NCI-H69 (cell line): ENCODE measurements at regions not wholly inside any gene's neighbourhood (a gene's known extent, or its start where the extent isn't known, plus 50 kb on each side); places are given as distances from the start of the nearest gene placed in this dataset.
A peak's percentile ranks its signal among the peaks of the same experiment; 100 is the strongest.

Source experiments
- DNase-seq: peaks from one replicate; lab custom pipeline; 2025; lab: John Stamatoyannopoulos, UW

DNA sequence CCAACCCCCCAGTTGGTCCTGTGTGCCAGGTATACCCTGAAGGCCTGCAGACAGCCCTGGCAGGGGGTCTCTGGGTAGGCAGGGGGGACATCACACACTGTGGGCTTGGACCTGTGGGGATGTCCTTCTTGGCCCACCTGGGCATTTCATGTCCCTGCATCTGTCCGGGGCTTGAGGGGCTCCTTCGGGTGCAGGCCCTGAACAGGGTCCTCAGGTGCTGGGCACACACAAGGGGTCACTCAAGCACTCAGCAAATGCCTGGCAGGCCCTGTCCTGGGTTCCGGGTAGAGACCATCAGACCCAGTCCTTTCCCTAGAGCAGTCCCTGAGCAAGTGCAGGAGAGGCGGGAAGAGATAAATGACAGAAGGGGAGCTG lies 70.5 kb upstream of the WNT11 start:
- DNase-seq: no peak

DNA sequence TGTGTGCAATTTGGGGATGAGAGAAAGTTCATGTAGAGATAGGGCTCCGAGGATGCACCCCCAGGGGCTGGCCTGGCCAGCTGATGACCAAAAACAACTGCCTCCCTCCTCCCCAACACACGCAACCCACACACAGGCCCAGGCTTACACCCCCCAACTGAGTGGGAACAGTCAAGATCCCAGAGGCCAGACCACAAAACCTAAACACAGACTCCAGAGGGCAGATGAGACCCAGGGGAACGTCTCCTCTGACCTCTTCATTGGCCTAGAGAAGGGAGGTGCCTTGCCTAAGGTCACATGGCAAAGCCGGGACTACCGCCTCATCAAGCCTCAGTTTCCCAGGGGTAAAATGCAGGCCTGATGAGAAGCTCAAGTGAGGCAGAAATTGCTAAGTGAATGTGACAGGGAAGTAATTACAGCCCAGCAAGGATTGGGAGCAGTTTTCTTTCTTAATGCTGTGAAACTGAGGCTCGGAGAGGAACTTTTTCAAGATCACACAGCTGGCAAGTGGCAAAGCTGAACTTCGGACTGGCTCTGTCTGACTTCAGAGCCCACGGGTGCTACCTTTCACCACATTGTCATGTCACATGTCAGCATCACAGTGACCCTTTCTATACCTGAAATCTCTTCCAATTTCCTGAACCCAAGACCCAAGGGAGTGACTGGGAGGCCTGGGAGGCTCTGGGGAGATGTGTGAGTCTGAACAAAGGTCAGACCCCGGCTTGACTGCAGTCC lies 69.9 kb upstream of the WNT11 start:
- no peak for DNase-seq

DNA sequence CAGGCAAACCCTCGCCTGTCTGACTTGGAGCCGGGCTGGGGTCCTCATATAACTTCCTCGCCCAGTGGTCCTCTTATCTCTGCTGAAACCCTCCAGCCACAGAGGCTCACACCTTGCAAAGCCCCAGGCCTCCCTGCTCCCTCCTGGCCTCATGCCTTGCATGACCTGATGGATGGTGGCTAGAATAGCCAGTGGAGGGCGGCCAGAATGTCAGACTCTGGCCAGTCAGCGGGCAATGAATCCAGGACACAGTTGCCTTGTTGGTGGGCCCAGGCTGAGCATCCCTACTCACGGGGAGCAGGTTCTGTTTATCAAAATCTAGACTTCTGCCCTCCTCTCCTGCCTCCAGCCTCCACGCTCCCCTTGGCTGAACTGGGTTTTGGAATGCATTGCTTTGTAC lies 69.1 kb upstream of the WNT11 start:
- no peak for DNase-seq

DNA sequence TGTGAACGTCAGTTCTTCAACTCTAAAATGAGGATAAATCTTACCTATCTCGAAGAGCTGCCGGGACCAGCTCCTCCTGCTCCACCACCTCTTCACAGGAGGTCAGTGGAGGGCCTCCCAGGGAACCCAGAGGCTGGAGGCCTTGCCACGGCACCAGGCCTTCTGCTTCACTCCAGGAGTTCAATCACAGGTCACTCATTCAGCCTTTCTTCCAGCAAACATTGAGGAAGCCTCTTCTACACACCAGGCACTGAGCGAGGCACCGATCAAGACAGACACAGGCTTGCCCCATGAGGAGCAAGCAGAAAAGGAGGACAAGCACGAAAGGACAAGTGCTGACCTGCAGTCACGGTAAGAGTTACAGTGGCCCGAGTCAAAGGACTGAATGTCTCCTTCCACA lies 64.8 kb upstream of the WNT11 start:
- no peak for DNase-seq

DNA sequence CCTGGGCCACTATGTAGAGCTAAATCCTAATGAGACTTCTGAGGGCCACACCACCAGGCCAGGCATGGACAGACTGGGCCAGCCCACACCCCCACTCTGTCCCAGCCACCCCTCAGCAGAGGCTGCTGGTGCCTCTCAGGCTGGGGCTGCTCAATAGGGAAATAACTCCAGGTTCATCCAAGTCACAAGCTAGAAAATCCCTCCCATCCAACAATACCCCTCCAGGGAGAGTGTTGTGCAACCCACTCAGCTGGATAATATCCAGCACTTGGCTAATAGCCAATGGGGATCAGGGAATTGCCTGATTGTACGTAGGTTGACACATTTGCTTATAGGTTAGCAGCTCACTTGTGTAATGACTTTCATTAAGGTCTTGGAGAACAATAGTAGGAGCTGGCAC lies 64.1 kb upstream of the WNT11 start:
- DNase-seq: peak; percentile 15

DNA sequence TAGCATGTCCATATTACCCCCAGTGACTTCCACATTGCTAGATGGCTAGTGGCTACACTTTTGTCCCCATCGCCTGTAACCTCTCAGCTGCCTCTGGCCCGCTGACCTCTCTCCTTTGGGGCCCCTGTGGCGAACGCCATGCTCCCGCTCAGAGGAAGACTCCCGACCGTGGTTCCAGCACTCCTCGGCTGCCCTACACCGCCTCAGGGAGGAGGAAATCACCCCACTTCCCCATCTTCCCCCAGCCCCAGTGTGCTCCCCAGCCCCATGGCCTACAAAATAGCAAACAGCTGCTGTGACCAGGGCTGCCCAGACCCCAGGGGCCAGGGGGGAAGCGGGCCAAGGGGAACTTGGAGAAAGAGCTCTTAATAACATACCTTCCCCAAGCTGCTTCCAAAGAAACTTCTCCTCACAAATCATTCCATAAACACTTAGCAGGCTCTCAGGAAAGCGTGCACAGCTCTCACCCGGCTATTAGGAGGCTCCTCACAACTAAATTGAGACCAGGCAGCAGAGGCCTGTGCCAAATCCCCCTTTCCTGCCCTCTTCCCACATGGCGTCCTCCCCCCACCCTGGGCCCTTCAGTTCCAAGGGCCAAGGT lies 63.5 kb upstream of the WNT11 start:
- DNase-seq: no peak

DNA sequence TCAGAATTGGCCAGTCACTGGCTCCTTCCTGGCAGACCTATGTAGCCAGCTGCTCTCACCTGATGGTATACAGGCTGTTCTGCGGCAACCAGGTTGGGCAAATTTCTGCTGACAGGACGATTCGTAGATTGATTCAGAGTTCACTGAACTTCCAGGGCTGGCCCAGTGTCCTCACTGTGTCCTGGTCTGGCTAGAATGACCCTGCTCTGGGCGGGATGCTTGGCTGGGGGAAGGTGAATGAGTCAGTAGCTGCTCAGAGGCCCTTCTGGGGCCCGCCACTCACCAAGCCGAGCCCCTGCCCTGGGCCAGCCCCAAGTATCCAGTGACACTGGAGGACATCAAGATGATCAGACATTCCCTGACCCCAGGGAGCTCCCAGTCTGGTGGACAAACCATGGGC lies 62.9 kb upstream of the WNT11 start:
- DNase-seq: no peak

DNA sequence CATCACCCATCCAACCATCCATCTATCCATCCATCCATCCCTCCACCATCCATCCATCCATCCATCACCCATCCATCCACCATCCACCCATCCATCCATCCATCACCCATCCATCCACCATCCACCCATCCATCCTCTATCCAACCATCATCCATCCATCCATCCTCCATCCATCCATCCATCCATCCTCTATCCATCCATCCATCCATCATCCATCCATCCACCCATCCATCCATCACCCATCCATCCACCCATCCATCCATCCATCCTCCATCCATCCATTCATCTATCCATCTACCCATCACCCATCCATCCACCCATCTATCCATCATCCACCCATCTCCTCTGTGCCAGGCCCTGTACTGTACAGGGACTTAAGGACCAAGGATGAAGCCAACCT lies 62.2 kb upstream of the WNT11 start:
- DNase-seq: no peak

DNA sequence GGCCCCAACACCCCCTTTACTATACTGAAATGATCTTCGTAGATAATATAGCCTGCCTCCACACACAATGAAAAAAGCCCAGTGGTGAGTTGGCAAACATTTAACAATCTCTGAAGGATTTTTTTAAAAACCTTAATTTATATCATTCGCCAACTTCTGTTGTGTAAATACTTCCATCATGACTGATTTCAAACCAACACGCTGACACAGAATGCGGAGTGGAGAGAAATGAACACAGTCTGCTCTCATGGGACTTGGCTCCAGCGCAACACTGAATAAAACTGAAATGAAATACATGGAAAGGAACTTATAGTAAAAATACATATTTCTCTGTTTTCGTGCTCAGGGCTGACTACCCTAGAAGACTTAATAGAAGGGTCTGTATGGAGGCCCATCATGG lies 61.3 kb upstream of the WNT11 start:
- no peak for DNase-seq

DNA sequence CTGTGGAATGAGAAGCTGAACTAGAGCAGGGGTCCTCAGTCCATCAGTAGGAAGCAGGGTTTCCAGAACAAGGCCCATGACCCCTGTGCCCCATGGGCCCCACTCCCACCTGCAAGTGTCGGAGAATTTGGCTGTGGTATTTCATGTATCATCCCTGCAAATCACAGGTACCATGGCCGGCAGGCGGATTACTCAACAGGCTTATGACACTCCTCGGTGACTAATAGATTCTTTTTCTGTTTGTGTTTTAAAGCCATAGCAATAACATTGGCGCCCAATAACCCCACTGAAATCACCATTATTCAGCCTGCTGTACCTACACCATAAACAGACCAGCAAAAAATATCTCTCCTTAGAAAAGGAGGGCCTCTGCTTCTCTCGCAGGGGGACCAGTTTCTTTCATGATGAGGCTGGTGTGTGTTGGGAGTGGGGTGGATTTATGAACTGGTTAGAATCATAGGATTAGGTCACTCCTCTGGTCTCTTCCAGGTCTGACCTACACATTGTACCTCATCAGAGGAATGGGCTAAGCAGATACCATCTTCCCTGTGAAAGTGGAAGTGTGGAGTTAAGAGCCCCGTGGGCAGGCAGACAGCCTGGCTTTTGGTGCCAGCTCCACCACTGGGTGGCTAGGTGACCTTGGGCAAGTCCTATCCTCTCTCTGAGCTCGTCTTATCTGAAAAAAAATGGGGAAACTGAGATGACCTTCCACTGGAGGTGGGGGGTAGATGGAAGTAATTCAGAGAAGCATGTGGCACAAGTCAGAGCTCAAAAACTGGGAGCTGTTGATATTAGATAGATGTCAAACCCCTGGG lies 60.2 kb upstream of the WNT11 start:
- DNase-seq: no peak

DNA sequence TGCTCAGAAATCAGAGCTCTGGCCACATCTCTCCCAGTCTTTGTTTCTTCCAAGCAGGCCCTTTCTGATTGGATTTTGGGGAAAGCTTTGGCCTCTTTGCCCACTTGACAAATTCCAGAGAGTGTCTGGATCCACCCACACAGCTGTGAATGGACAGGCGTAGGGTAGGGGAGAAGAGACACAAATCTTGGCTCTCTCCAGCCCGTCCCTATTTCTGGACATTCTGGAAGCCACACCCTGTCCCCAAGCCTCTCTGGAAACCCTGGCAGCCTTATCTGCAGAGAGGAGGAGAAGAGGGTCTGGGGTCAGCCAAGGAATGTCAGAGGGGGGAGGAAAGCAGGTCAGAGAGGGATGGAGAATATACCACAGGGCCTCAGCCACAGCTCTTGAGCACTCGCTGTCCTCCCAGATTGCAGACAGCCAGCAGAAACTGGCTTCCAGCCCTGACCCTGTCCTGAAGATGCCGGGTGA lies 59.5 kb upstream of the WNT11 start:
- DNase-seq: no peak

DNA sequence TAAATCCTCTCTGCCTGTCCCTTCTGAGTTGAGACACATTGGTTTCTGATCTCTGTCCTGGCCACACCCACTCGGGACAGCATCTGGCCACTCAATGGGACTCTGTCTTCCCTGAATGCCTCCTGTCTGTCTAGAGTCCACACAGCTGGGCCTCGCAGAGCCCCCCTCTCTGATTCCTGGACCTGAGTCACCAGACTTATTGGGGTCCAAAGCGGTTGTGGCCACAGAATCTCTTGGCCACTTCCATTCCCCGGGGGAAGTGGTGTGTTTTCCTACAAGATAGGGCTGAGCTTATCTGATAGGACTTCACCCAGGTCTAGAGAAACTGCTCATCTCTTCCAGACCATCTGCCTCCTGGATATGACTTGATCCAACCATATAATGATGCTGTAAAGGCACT lies 57.4 kb upstream of the WNT11 start:
- DNase-seq: no peak

DNA sequence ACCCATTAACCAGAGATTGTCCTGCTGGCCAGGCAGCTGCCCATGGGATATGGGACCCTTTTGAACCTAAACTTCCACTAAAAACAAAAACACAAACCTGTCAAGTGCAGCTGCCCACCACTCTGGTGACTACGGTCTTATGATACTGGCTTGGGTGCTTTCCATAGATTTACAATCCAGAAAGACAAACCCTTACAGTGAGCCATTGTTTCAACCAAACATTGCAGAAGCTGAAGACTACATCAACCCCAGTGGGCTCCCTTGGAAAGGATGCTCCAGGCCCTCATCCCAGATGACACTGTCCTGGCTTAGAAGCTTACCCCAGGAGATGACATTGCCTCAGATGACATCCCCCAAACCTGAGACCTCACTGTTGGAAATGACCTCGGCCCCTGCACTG lies 56.9 kb upstream of the WNT11 start:
- no peak for DNase-seq

DNA sequence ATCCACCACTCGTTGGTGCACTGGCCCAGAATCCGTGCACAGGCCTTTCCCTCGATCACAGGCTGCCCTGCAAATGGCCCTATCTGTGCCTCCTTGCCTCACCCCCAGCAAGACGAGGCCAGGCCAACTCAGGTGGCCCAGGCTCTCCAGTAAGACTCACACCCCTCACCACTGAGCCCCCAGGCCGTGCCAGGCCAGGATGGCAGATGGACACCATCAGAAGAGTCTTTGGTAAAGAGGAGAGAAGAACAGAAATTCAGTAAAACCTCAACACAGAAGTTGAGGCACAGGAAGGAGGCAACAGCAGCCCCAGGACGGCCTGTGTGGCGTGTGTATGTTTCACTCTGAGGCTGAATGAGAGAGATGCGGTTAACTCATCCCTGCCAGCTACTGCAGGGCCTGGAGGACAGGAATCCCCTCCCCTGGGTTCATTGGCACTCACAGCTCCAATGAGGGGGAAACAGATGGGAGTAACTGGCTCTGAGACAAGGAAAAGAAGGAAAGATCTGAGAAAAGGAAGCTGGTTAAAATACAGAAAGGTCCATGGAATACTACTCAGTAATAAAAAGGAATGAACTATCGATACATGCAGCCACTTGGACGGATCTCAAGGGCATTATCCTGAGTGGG lies 54.1 kb upstream of the WNT11 start:
- DNase-seq: no peak

DNA sequence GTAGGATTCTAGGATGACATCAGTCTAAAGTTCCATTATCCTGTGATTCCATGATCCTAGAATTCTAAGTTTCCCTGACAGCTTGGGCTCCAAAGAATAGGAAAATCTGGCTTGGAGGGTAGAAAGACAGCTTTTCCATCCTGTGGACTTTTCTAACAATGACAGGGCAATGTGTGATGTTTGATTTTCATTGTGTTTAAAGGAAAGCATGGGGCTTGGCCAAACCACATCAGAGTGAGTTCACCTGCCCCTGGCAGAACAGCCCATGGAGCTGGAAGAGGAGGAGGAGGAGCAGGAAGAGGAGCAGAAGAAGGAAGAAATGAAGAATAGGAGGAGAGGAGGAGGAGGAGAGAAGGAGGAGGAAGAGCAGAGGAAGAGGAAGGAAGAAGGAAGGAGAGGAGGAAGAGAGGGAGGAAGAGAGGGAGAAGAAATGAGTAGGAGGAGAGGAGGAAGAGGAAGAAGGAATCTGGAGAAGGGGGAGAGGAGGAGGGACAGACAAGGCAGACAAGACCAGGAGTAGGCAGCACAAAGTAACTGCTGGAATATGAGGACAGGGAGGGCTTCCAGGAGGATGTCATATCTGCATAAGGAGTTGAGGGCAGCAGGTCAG lies 53.1 kb upstream of the WNT11 start:
- DNase-seq: peak; percentile 22

DNA sequence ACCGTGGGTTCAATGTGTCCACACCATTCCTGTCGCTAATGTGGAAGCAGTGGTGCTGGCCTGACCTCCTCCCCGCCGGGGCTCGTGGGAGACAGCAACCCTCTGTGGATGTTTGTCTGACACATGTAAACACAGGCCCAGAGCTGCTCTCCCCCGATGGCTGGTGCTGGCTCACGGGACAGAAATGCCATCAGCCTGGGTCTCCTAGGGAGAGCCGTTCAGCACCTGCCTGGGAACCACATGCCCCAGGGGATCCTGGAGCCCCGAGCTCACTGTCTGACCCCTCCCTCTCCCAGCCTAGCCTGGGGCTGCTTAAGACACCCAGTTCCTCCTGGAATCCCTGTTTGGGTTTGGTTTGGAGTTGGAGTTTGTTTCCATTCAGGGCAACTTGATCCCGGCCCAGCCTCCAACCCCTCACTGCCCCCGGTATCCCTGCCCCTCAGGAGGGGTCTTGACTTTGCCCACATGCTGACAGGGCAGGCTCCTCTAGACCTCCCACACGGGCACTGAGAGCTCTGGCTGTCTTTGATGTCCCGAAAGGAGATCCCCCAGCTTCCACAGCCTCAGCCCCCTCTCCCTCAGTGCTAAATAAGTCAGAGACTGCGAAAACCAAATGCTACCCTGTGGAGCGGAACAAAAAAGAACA lies 50.9 kb upstream of the WNT11 start:
- peak; percentile 20 for DNase-seq

DNA sequence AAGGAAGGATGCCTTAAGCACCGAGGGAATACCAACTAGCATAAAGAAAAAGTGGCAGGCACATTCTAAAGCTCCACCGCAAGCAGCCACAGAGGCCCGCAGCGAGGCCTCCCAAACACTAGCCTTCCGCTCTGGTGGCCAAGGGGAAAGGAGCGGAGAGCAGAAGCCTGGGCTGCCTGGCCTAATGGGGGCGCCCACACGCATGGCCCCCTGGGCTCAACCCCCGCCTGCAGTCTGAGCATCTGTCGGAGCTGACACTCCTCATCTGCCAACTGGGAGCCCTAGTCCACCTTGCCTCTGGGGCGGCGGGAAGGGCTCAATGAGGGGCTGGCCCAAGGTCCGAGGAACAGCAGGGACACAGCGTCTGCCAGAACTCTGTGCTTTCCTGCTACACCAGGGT lies 50.1 kb upstream of the WNT11 start:
- peak; percentile 17 for DNase-seq
